ENCODE measurements at regions not wholly inside any gene's neighbourhood (a gene's known extent, or its start where the extent isn't known, plus 50 kb on each side); places are given as distances from the start of the nearest gene placed in this dataset.

GRCh38 chr20:60815656-60816055 lies 436.4 kb upstream of the CDH4 start:
- no peak for TF ChIP-seq CTCF (conservative IDR thresholded peaks at IDR 0.05; ENCODE audit: low read length)
- no peak for DNase-seq (ENCODE audit: low read depth)

GRCh38 chr20:60816901-60817300 lies 435.2 kb upstream of the CDH4 start:
- H3K4me3 ChIP-seq (ENCODE audit: low read length), result no peak overlapping the region
- TF ChIP-seq CTCF (conservative IDR thresholded peaks at IDR 0.05; ENCODE audit: low read length), result no peak
- DNase-seq (ENCODE audit: low read depth), result no peak

More at GRCh38 chr20:60815656-60816055, 436.4 kb upstream of the CDH4 start:
- H3K4me3 ChIP-seq (ENCODE audit: low read length), result no peak overlapping the region

GRCh38 chr20:60817891-60818290 lies 434.2 kb upstream of the CDH4 start:
- no peak overlapping the region for H3K4me3 ChIP-seq (ENCODE audit: low read length)
- DNase-seq (ENCODE audit: low read depth), result no peak
- no peak for TF ChIP-seq CTCF (conservative IDR thresholded peaks at IDR 0.05; ENCODE audit: low read length)

- TF ChIP-seq CTCF (conservative IDR thresholded peaks at IDR 0.05; ENCODE audit: low read length), result no peak
- no peak for DNase-seq (ENCODE audit: low read depth)
Observed at GRCh38 chr20:60819511-60819910, 432.6 kb upstream of the CDH4 start.

GRCh38 chr20:60820149-60820548 lies 431.9 kb upstream of the CDH4 start:
- TF ChIP-seq CTCF (conservative IDR thresholded peaks at IDR 0.05; ENCODE audit: low read length), result no peak
- no peak overlapping the region for H3K4me3 ChIP-seq (ENCODE audit: low read length)
- DNase-seq (ENCODE audit: low read depth), result no peak

More at GRCh38 chr20:60819511-60819910, 432.6 kb upstream of the CDH4 start:
- H3K4me3 ChIP-seq (ENCODE audit: low read length), result no peak overlapping the region

- no peak overlapping the region for H3K4me3 ChIP-seq (ENCODE audit: low read length)
- no peak for DNase-seq (ENCODE audit: low read depth)
- TF ChIP-seq CTCF (conservative IDR thresholded peaks at IDR 0.05; ENCODE audit: low read length), result no peak
Observed at GRCh38 chr20:60820918-60821317, 431.1 kb upstream of the CDH4 start.

GRCh38 chr20:60822699-60823607 lies 429.1 kb upstream of the CDH4 start:
- DNase-seq (ENCODE audit: low read depth), result no peak
- TF ChIP-seq CTCF (conservative IDR thresholded peaks at IDR 0.05; ENCODE audit: low read length), result no peak
- H3K4me3 ChIP-seq (ENCODE audit: low read length), result no peak overlapping the region

All from AG10803 (cell line).